T-cell (primary cell): ENCODE measurements at regions not wholly inside any gene's neighbourhood (a gene's known extent, or its start where the extent isn't known, plus 50 kb on each side); places are given as distances from the start of the nearest gene placed in this dataset.

Source experiments
- ATAC-seq, 4 experiments: fragments of 200-7000 bp in 3 of 4; fragments of 150-1000 bp in 1 of 4; cut with Tn5 transposase; replicated peaks in 1 of 4; 1 replicate in 3 of 4; 2 replicates in 1 of 4; pipeline ENCODE4 v1.10.0; 2021; ENCODE audit warnings: moderate library complexity in 3 of 4, mild to moderate bottlenecking in 2 of 4, moderate number of reproducible peaks in 1 of 4
- CTCF ChIA-PET, 2 donors: fragments of 300-600 bp; sonication (Branson Sonifier 250); formaldehyde crosslinking; loops; one replicate each; lab custom pipeline; 2022; ENCODE audit warnings: antibody characterized with exemption in 2 of 2; lab: Charles Lee
- POLR2A ChIA-PET, 2 donors: fragments of 300-600 bp; sonication (Branson Sonifier 250); formaldehyde crosslinking; loops; one replicate each; lab custom pipeline; 2022; ENCODE audit warnings: antibody characterized with exemption in 2 of 2; lab: Charles Lee
- DNase-seq, 35 experiments: peaks; one replicate each; pipeline versions ENCODE4 v3.0.0 to v3.0.0-alpha.2; 2013 to 2023
- H3K27ac ChIP-seq: one replicate; pipeline ENCODE4 v1.5.1; 2013; ENCODE audit warnings: low read length
- H3K27me3 ChIP-seq, 2 experiments: replicated peaks in 1 of 2; 1 replicate in 1 of 2; 2 replicates in 1 of 2; pipeline versions ENCODE4 v1.6.1 to v1.7.0; 2013; ENCODE audit warnings: low read length in 1 of 2, mixed read lengths in 1 of 2; ENCODE audit not compliant: control insufficient read depth in 2 of 2, insufficient read depth in 2 of 2; ENCODE audit errors: extremely low read depth in 1 of 2
- H3K36me3 ChIP-seq, 2 donors: 1 replicate in 1 of 2; 2 replicates in 1 of 2; pipeline versions ENCODE4 v1.6.1 to v1.7.0; 2013; ENCODE audit warnings: low read length in 1 of 2; ENCODE audit not compliant: control insufficient read depth in 2 of 2, insufficient read depth in 1 of 2; ENCODE audit errors: extremely low read depth in 1 of 2
- H3K4me1 ChIP-seq, 2 experiments: 1 replicate in 1 of 2; 2 replicates in 1 of 2; pipeline versions ENCODE4 v1.6.1 to v1.7.0; 2013; ENCODE audit warnings: low read length in 2 of 2, mixed read lengths in 1 of 2; ENCODE audit not compliant: insufficient read depth in 2 of 2, control insufficient read depth in 1 of 2; ENCODE audit errors: extremely low read depth in 1 of 2
- H3K4me3 ChIP-seq, 2 donors: 1 replicate in 1 of 2; 2 replicates in 1 of 2; pipeline versions ENCODE4 v1.5.1 to v1.7.0; 2013; ENCODE audit warnings: mild to moderate bottlenecking in 2 of 2, low read length in 1 of 2, moderate library complexity in 1 of 2; ENCODE audit not compliant: control insufficient read depth in 1 of 2; ENCODE audit errors: extremely low read depth in 1 of 2
- H3K9me3 ChIP-seq: 2 replicates; pipeline ENCODE4 v1.7.0; 2013
- H3K27ac Mint-ChIP-seq, 2 donors: one replicate each; pipeline ENCODE4 v1.8.0; 2020 to 2021; ENCODE audit warnings: mild to moderate bottlenecking in 2 of 2, mixed read lengths in 2 of 2
- H3K27me3 Mint-ChIP-seq, 2 donors: one replicate each; pipeline ENCODE4 v1.8.0; 2021 to 2022; ENCODE audit warnings: mixed read lengths in 2 of 2
- H3K36me3 Mint-ChIP-seq: one replicate; pipeline ENCODE4 v1.8.0; 2021; ENCODE audit warnings: mixed read lengths
- H3K4me1 Mint-ChIP-seq, 3 donors: one replicate each; pipeline ENCODE4 v1.8.0; 2020 to 2022; ENCODE audit warnings: mixed read lengths in 3 of 3, mild to moderate bottlenecking in 1 of 3
- H3K4me3 Mint-ChIP-seq, 3 donors: one replicate each; pipeline ENCODE4 v1.8.0; 2020 to 2022; ENCODE audit warnings: mild to moderate bottlenecking in 3 of 3, mixed read lengths in 3 of 3, moderate library complexity in 3 of 3
- H3K9me3 Mint-ChIP-seq, 3 donors: one replicate each; pipeline ENCODE4 v1.8.0; 2020 to 2022; ENCODE audit warnings: mixed read lengths in 3 of 3
- WGBS: methylation state at CpG from one replicate; pipeline ENCODE4 v1.1.5; 2013; ENCODE audit warnings: missing lambda C conversion rate; ENCODE audit not compliant: insufficient coverage; 5-methylcytosine and 5-hydroxymethylcytosine counted together

- Mint-ChIP-seq H3K27ac (no peak overlapping the region), H3K9me3 (peaks cover 24 to 32% (median 26%) of the 10 kb centered on the region in 3 donors), H3K4me1 (no peaks in the 10 kb centered on the region), H3K4me3 (no peak overlapping the region), H3K27me3 (no peaks in the 10 kb centered on the region), H3K36me3 (no peaks in the 10 kb centered on the region)
- ChIA-PET CTCF (no interaction called here), POLR2A (no interaction called here)
- no peaks in the 10 kb centered on the region for H3K27me3 ChIP-seq
- no peaks in the 10 kb centered on the region for H3K4me1 ChIP-seq
- no peaks in the 10 kb centered on the region for H3K36me3 ChIP-seq
- H3K4me3 ChIP-seq, result no peak overlapping the region
- WGBS, result no CpG with 5 or more reads among the region's 1 CpG
- H3K9me3 ChIP-seq, result no peaks in the 10 kb centered on the region
- ATAC-seq, result no peak
- H3K27ac ChIP-seq, result no peak overlapping the region
- DNase-seq, result no peak
Observed at GRCh38 chr4:111388561-111388960, 756.7 kb upstream of the FAM241A start.

GRCh38 chr4:111391829-111392228 is 753.4 kb upstream of the FAM241A start:
- Mint-ChIP-seq H3K36me3 (no peaks in the 10 kb centered on the region), H3K4me1 (no peaks in the 10 kb centered on the region), H3K9me3 (peaks cover 21 to 24% (median 22%) of the 10 kb centered on the region in 3 donors), H3K27me3 (no peaks in the 10 kb centered on the region), H3K27ac (no peak overlapping the region), H3K4me3 (no peak overlapping the region)
- no peaks in the 10 kb centered on the region for H3K4me1 ChIP-seq
- ChIA-PET POLR2A (no interaction called here), CTCF (no interaction called here)
- WGBS, result 86% methylated on average over 4 of the region's 6 CpGs
- H3K9me3 ChIP-seq, result no peaks in the 10 kb centered on the region
- ATAC-seq (no peak), DNase-seq (no peak)
- H3K27me3 ChIP-seq, result no peaks in the 10 kb centered on the region
- no peak overlapping the region for H3K27ac ChIP-seq
- H3K36me3 ChIP-seq, result no peaks in the 10 kb centered on the region
- no peak overlapping the region for H3K4me3 ChIP-seq

- Histone ChIP-seq H3K27ac (no peak overlapping the region), H3K4me3 (no peak overlapping the region), H3K4me1 (no peaks in the 10 kb centered on the region), H3K36me3 (no peaks in the 10 kb centered on the region), H3K27me3 (no peaks in the 10 kb centered on the region), H3K9me3 (no peaks in the 10 kb centered on the region)
- no peak overlapping the region for H3K27ac Mint-ChIP-seq
- DNase-seq (no peak), ATAC-seq (no peak)
- CTCF ChIA-PET, result no interaction called here
- H3K27me3 Mint-ChIP-seq, result no peaks in the 10 kb centered on the region
- no peaks in the 10 kb centered on the region for H3K36me3 Mint-ChIP-seq
- peaks cover 19 to 25% (median 21%) of the 10 kb centered on the region in 3 donors for H3K9me3 Mint-ChIP-seq
- POLR2A ChIA-PET, result interaction anchor here in 1 of 2 donors (0.6 kb wide), 1 partner anchor 41 kb away, joined by 3 read pairs; no protein-coding TSS in a partner anchor
- H3K4me3 Mint-ChIP-seq, result no peak overlapping the region
- WGBS, result no CpG with 5 or more reads among the region's 1 CpG
- H3K4me1 Mint-ChIP-seq, result no peaks in the 10 kb centered on the region
Observed at GRCh38 chr4:111393781-111394180, 751.5 kb upstream of the FAM241A start.

GRCh38 chr4:111398906-111399330 is 746.3 kb upstream of the FAM241A start:
- ChIA-PET POLR2A (no interaction called here), CTCF (no interaction called here)
- Mint-ChIP-seq H3K4me3 (no peak overlapping the region), H3K27me3 (no peaks in the 10 kb centered on the region), H3K9me3 (peaks cover 0 to 14% (median 5%) of the 10 kb centered on the region in 3 donors), H3K36me3 (no peaks in the 10 kb centered on the region), H3K27ac (no peak overlapping the region), H3K4me1 (no peaks in the 10 kb centered on the region)
- Histone ChIP-seq H3K36me3 (no peaks in the 10 kb centered on the region), H3K9me3 (no peaks in the 10 kb centered on the region), H3K4me3 (no peak overlapping the region), H3K27ac (no peak overlapping the region), H3K4me1 (no peaks in the 10 kb centered on the region), H3K27me3 (no peaks in the 10 kb centered on the region)
- ATAC-seq (no peak), DNase-seq (no peak)
- 89% methylated on average over 2 of the region's 5 CpGs for WGBS

- ChIA-PET CTCF (interaction anchor here in 1 of 2 donors (0.6 kb wide), 1 partner anchor 520 kb away, joined by 3 read pairs; no protein-coding TSS in a partner anchor), POLR2A (no interaction called here)
- ATAC-seq (no peak), DNase-seq (no peak)
- WGBS, result 80% methylated on average over 2 of the region's 3 CpGs
- no peaks in the 10 kb centered on the region for H3K4me1 Mint-ChIP-seq
- Histone ChIP-seq H3K27me3 (no peaks in the 10 kb centered on the region), H3K4me1 (no peaks in the 10 kb centered on the region), H3K36me3 (no peaks in the 10 kb centered on the region), H3K9me3 (no peaks in the 10 kb centered on the region), H3K27ac (no peak overlapping the region), H3K4me3 (no peak overlapping the region)
- H3K9me3 Mint-ChIP-seq, result peaks cover 0 to 14% (median 5%) of the 10 kb centered on the region in 3 donors
- no peak overlapping the region for H3K27ac Mint-ChIP-seq
- H3K4me3 Mint-ChIP-seq, result no peak overlapping the region
- H3K36me3 Mint-ChIP-seq, result no peaks in the 10 kb centered on the region
- no peaks in the 10 kb centered on the region for H3K27me3 Mint-ChIP-seq
Observed at GRCh38 chr4:111399623-111400022, 745.6 kb upstream of the FAM241A start.

GRCh38 chr4:111400741-111401140 is 744.5 kb upstream of the FAM241A start:
- ChIA-PET CTCF (no interaction called here), POLR2A (no interaction called here)
- H3K4me3 ChIP-seq, result no peak overlapping the region
- no peaks in the 10 kb centered on the region for H3K4me1 ChIP-seq
- H3K27ac Mint-ChIP-seq, result no peak overlapping the region
- no peaks in the 10 kb centered on the region for H3K4me1 Mint-ChIP-seq
- no peaks in the 10 kb centered on the region for H3K27me3 ChIP-seq
- no peak overlapping the region for H3K4me3 Mint-ChIP-seq
- WGBS, result 60% methylated on average over 1 of the region's 4 CpGs
- no peaks in the 10 kb centered on the region for H3K9me3 ChIP-seq
- ATAC-seq (no peak), DNase-seq (no peak)
- H3K36me3 Mint-ChIP-seq, result no peaks in the 10 kb centered on the region
- no peak overlapping the region for H3K27ac ChIP-seq
- no peaks in the 10 kb centered on the region for H3K36me3 ChIP-seq
- no peaks in the 10 kb centered on the region for H3K27me3 Mint-ChIP-seq
- peaks cover 0 to 17% (median 5%) of the 10 kb centered on the region in 3 donors for H3K9me3 Mint-ChIP-seq

GRCh38 chr4:111404673-111405072 is 740.6 kb upstream of the FAM241A start:
- CTCF ChIA-PET, result no interaction called here

More at GRCh38 chr4:111404673-111405072, 740.6 kb upstream of the FAM241A start:
- Histone ChIP-seq H3K4me3 (no peak overlapping the region), H3K27ac (no peak overlapping the region), H3K36me3 (no peaks in the 10 kb centered on the region), H3K4me1 (no peaks in the 10 kb centered on the region), H3K9me3 (no peaks in the 10 kb centered on the region), H3K27me3 (no peaks in the 10 kb centered on the region)
- Mint-ChIP-seq H3K9me3 (peaks cover under 1 to 20% (median 5%) of the 10 kb centered on the region in 3 donors), H3K4me1 (no peaks in the 10 kb centered on the region), H3K27ac (no peak overlapping the region), H3K27me3 (no peaks in the 10 kb centered on the region), H3K36me3 (no peaks in the 10 kb centered on the region), H3K4me3 (no peak overlapping the region)
- 60% methylated on average over 1 of the region's 3 CpGs for WGBS
- ATAC-seq (no peak), DNase-seq (no peak)
- POLR2A ChIA-PET, result no interaction called here
